Esophagus mucosa (tissue), 1 donor: ENCODE measurements at regions not wholly inside any gene's neighbourhood (a gene's known extent, or its start where the extent isn't known, plus 50 kb on each side); places are given as distances from the start of the nearest gene placed in this dataset.
"Not testable (repeated sequence)": the region's sequence is repeated elsewhere in the genome, so short reads cannot be mapped to it uniquely, and the experiment has no call there.

Experiments
- ATAC-seq: fragments of 200-7000 bp; cut with Tn5 transposase; one replicate; pipeline ENCODE4 v1.9.1; 2020
- donor health status: DM: yes; HTN: yes; CAD: no.

DNA sequence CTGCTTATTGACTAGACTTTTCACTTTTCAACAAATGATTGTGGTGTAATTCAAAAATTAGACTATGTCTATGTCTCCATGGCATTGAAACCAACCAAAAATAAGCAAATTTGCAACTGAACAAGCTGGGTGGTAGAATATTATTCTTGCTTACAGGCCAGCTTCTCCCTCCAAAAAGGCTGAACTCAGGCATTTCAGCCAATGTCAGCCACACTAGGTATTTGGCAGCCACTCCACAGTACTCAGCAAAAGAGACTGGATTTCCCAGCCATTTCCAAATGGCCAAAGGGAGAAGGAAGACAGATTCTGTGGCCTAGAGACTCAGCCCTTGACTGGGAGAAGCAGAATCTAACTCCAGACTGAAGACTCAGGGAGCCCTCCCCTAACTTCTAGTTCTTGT is 121.8 kb upstream of the IRX5 start:
- no peak for ATAC-seq

DNA sequence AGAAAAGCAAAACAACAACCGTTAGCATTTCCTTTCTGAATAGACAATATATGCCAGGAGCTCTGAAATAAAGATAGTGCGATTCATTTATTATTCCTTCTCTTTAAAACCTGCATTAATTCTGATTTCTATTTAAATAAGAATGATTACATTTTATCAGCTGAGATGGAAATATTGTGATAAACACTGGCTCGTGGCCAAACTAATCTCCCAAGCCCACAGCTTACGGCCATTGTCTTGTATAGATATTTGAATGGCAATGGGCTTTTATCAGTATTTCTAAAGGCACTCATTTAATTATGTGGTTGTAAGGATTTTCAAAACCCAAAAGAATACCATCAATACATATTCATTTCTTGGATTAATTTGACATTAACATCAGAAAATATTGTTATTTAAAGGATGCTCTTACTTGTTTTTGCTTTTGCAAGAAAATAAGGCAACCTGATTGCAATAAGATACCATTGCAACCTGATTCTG is 123.7 kb upstream of the IRX5 start:
- ATAC-seq: no peak

DNA sequence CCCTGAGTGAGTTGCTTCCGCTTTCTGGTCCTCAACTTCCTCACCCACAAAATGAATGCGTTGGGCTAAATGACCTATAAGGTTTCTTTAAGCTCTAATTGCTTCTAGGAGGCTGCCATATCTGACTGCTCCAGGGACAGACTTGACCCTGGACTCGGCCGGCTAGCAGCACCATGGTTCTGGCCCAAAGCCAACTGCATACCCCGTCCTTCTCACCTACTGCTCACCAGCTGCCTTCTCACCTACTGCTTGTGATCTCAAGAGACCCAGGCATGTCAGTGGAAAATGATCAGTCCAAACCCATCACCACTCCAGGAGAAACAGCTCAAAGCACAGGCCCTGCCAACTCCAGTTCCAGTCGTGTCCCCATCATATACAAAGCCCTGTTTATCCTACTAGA is 124.3 kb upstream of the IRX5 start:
- no peak for ATAC-seq

DNA sequence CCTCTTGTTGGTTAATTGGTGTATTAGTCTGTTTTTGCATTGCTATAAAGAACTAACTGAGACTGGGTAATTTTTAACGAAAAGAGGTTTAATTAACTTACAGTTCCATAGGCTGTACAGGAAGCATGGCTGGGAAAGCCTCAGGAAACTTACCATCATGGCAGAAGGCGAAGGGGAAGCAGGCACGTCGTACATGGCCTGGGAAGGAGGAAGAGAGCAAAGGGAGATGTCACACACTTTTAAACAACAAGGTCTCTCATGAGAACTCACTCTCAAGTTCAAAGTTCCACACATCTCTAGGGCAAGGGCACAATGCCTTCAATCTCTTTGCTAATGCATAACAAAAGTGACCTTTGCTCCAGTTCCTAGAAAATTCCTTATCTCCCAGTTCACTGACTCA is 125.0 kb upstream of the IRX5 start:
- no peak for ATAC-seq

DNA sequence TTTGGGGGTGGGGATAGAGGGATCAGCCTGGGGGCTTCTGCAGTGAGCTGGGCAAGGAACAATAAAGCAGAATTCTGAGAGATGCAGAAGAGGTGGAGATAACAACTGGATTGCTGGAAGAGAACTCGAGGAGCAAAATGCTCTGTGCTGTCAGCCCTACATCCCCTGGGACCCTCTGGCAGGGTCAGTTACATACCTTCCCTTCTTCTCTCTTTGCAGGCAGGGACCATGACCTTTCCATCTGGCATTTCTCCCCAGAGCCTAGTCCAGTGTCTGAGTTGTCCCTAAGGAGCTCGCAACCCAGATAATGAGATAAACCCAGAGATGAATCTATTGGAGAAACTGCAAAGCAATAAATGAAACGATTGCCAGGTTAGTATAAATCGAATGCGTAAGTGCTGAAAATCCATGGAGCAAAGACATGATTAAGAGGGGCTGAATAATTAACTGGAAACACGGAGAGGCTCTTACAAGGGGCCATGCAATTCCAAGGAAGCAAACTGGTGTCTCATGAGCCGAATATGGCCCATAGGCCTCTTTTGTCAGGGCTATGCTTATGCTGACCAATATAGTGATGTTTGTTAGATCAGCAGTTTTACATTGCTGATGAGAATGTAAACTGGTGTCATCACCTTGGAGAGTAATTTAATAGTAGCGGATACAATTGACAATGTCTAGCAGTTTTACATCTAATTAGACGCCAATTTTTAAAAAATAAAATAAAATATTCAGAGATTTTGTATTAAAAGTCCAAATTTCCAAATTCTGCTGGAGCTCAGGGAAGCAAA is 129.4 kb upstream of the IRX5 start:
- ATAC-seq: no peak

DNA sequence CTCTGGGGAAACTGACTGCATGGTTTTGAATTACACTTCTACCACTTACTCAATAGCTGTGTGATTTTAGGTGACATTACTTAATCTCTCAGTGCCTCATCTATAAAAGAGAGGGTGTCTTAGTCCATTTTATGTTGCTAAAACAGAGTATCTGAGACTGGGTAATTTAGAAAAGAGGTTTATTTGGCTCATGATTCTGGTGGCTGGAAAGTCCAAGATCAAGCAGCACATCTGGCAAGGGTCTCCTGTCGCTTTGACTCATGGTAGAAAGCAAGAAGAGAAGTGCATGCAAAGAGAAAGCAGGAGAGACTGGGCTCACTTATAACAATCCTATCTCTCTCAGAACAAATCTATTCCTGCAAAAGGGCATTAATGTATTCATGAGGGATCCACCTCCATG is 132.4 kb upstream of the IRX5 start:
- no peak for ATAC-seq

DNA sequence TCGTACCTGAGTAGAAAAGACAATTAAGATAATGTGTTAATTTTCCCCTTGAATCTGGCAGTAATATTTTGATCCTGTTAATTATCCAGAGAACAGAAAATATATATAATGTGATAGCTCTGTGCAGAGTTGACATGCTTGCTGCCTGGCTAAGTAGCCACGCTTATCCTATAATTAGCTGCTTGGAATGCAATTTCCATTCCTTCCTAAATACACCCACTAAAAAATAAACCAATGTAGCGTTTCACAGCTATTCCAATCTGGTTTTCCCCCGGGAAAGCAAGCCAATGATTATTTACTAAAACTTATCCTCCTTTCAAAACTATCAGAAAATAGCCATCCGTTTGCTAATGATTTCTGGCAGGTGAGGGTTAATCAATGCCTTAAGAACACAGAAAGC is 134.5 kb upstream of the IRX5 start:
- no peak for ATAC-seq

DNA sequence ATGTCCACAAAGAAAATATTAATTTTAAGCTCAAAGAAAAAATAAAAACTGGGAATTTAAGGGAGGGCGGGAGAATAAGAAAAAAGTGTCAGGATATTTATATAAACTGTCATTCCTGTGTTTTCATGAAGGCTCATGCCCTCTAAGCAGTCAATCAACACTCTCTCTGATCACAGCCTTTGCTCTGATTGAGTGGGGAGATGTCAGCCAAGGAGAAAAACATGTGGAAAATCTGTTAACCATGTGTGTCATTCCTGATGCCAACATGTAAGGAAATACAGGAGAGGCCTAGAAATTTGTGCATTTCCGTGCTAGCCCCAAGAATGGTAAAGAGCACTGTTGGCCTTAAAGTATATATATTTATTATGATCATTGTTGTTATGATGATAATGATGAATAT is 137.9 kb upstream of the IRX5 start:
- no peak for ATAC-seq

DNA sequence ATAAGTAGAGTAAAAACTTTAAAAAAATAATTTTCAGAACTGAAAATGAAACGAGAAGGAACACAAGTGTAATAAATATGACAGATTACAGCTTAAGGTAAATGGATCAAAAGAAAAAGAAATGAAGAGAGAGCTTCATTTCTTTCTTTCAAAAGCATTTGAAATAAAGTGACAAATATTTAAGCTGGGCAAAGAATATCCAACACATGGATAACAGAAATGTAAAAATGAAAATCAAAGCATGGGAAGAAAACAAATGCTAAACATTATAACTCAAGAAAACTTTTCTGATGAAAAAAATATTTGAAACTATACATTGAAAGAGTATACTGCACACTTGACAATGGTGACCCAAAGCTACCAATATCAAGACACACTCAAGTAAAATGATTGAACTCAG is 143.6 kb upstream of the IRX5 start:
- ATAC-seq: no peak

DNA sequence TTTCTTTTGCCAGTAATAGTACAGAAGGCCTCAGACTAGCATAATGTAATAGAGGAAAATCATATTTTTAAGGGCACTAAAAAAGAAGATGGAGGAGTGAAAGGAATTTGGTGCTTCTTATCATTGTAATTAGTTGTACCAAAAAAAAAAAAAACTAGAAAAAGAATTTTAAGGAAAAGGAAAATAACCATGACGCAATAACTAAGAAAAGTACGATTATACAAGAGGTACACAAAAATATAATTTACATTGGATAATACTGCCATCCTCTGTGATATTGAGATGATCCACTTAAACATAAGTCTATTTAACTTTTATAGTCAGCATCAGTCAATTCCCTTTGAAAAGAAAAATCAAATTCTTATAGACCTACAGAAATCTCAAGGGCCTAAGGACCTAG is 146.7 kb upstream of the IRX5 start:
- no peak for ATAC-seq

DNA sequence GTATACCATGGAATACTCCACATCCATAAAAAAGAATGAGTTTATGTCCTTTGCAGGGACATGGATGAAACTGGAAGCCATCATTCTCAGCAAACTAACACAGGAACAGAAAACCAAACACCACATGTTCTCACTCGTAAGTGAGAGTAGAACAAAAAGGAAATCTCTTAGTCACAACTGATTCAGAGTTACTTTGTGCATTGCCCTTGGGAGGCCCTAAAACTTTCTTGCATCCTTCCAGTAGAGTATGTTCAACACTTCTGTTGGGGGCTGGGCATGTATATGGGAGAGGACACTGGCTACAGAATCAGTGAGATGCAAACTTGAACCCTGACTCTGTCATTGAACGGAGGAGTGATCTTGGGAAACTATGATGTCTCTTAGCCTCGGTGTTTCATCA is 147.4 kb upstream of the IRX5 start:
- no peak for ATAC-seq

DNA sequence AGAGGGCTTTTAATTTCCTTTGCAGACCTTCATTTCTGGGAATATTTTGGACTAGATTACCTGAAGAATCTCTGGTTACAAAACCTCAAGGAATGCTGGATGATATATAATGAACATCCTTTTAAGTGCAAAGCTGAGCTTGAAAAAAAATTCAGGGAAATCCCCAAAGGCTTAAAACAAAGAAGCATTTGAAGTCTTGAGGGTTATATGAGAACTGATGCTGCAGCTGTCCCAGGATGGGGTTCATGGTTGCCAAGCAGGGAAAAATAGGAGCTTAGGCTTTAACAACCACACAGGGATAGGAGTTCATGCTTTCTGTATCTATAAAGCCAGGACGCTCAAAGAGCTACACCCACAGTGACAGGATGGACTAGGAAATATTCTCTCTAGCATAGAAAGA is 150.4 kb upstream of the IRX5 start:
- no peak for ATAC-seq

DNA sequence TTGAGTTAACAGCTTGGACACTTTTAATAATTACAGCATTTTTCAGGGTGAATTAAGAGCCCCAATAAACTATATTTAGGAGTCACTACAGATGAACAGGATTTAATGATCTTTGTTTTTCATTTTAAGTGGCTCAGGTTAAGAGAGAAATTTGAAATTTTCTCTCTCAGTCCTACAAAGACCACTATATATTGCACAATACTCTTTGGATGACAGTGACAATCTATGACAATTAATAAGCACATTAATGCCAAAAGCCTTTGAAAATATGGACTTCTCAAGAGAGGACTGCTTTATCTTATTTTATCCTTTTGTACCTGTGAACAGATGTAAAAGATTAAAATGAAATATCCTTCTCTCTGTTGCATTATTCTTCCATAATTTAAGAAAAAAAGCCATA is 151.1 kb upstream of the IRX5 start:
- ATAC-seq: no peak

DNA sequence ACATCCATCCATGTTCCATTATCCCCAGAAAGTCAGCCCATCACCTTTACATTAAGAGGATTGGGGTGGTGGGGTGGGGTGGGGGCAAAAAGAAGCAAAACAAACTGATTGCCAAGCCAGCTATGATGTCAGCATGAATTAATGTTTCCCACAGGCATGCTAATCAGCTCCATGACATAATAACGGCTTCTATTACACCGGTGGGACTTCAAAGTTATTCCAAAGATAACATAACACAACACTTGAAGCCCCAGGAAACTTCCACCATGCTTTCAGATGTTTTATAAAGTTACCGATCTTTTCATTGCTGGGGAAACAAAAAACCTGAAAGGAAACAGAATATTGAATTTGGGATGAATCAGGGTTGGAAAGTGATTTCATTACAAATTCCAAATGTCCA is 155.9 kb upstream of the IRX5 start:
- ATAC-seq: no peak

DNA sequence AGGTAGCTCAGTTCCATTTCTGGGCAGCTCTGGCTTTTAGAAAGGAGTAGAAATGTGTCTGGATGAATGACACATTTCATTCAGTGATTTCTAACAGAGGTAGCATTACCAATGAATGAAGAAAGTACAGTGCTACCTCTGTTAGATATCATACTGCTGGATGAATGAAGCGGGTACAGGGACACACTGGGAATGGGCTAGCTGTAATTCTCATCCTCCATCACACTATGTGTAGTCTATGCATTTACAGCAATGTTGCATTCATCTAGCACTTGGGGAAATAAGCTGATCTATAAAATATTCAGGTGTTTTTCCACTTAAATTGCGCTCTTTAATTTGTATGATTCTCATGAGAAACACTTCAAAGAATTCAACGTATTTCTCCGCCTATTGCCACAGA is 158.3 kb upstream of the IRX5 start:
- ATAC-seq: no peak

DNA sequence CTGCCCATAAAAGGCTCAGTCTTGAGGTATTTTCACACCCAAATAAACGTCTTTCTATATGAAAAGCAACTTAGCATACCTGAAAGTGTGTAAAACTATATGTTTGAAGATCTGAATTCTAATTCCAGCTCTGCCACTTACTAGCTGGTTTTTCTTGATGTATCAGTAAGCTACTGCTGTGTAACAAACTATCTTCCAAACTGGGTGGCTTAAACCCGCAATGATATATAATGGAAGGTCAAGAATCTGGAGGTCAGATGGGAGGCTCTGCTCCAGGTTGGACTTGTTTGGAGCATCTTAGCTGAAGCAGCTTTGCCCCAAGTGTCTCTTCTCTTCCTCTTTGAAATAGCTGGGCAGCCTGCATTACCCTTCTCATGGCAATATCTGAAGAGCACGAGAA is 164.3 kb upstream of the IRX5 start:
- no peak for ATAC-seq

DNA sequence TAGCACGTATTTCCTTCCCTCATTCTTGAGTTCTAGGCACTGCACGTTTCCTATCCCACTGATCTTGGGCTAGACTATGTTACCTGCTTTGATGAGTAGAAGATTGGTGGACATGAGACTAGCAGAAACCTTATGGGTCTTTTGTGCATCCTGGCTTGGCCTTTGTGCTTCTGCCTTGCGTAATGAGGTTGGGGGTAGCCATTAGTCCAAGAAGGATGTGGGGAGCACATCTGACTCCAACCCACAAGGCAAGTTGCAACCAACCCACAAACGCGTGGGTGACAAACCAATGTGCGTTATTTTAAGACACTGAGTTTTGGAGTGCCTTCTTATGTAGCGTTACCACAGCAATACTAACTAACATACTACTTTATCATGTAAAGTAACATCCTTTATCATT is 180.4 kb upstream of the IRX5 start:
- no peak for ATAC-seq

DNA sequence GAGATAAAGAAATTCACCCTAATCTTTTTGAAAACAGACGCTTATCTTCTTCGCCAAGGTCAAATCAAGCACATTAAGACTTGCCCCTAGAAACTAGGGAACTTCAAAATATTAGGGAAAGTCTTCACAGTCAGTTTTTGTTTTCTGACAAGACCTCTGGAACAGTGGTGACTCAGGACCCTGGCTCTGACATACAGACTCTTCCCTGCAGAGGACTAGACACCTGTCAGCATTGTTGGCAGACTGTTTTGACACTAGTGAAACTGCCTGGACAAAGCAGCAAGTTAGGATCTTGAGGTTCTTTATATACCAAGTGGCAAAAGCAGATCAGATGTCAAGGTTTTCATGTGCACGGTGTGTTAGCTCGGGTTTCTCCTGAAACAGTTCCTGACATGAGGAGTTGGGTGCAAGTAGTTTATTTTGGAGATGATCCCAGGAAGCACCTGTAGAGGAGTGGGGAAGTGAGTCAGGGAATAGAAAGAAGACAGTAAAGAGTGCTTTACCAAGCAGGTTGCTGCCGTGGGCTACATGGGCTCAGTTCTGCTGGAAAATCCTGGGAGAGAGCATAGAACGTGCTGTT is 182.0 kb upstream of the IRX5 start:
- ATAC-seq: no peak

DNA sequence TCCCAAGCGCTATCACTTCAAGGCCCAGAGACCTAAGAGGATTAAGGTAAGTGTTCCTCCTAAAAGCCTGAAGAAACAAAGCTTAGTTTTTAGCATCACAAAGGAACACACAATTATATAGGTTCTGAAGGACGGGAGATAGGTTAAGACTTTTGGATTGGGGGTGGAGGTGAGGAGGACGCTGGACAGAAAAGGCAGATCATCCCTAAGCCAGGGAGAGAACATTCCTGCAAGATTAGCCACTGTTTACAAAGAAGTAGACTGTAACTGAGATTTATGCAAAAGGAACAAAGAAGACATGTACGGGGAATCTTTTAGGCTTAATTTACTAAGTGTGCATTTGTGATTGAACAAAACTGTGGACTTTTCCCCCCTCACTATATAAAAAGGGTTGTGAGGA is 184.1 kb upstream of the IRX5 start:
- ATAC-seq: no peak

DNA sequence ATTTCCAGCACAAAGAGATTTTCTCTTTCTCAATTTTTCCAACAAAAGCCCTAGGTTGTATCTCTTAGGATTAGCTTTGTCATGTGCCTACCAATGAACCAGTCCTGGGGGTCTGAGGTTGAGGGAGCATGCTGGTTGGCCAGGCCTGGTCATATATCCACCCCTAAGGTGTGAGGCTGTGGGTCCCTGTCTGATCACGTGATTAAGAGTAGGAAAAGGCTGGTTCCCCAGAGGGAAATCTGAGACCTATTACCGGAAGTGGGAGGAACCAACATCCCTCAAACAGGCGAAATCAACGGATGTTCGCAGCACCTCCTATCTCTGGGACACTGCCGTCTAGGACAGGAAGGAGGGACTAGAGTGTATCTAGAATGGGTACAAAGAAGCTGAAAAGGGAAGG is 185.7 kb upstream of the IRX5 start:
- no peak for ATAC-seq

DNA sequence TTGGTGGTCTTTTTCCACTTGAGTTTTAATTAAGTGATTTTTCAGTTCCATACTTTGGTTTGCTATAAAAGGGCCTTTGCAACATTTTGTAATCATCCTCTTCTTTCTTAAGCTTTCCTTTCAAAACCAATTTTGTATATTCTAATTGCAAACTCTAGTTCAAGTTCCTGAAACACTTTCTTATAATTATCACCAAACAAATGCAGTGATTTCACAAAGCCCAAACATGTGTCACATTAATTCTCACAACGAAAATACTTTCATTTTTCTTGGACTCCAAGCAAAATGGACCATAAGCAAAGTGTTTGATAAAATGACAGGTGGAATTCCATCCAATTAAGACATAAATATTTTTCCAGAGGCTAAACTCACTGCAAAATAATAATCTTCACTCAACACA is 188.2 kb upstream of the IRX5 start:
- ATAC-seq: no peak

DNA sequence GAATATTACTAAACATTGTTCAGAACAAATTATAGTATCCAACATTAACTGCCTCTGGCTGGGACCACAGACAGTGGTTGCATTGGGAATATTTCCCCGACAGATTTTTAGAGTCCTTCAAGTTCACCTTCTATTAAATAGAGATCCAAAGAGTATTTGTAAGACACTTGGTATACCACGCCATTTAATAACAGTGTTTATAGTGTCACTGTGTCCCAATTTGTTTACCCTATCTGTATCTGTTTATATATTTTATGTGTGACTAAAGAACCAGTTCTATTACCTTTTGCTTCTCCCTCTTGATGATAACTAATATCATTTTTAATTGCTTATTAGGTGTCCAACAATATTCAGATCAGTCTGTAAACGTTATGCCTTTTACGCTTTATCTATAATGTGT is 191.3 kb upstream of the IRX5 start:
- ATAC-seq: no peak

DNA sequence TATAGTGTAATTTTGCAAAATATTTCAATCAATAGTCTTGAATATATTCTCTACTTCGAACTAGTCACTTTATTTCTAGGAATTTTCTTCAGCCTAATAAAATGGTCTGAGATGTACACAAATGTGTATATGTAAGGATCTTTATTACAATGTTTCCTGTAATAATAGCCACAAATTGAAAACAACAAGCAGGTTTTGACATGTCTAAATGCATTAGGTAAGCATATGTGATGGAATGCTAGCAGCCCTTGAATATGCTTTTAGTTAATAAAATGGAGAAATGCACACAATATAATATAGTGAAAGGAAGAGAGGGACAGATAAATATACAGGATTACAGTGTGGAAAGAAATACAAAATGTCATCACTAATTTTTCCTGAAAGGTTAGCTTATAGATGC is 196.5 kb upstream of the IRX5 start:
- ATAC-seq: no peak

DNA sequence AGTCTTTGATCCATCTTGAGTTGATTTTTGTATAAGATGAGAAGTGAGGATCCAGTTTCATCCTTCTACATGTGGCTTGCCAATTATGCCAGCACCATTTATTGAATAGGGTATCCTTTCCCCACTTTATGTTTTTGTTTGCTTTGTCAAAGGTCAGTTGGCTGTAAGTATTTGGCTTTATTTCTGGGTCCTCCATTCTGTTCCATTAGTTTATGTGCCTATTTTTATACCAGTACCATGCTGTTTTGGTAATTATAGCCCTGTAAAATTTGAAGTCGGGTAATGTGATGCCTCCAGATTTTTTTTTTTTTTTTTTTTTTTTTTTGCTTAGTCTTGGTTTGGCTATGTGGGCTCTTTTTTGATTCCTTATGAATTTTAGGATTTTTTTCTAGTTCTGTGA is 203.0 kb upstream of the IRX5 start:
- ATAC-seq: not testable (repeated sequence)
